ENCODE measurements at regions not wholly inside any gene's neighbourhood (a gene's known extent, or its start where the extent isn't known, plus 50 kb on each side); places are given as distances from the start of the nearest gene placed in this dataset.

DNA sequence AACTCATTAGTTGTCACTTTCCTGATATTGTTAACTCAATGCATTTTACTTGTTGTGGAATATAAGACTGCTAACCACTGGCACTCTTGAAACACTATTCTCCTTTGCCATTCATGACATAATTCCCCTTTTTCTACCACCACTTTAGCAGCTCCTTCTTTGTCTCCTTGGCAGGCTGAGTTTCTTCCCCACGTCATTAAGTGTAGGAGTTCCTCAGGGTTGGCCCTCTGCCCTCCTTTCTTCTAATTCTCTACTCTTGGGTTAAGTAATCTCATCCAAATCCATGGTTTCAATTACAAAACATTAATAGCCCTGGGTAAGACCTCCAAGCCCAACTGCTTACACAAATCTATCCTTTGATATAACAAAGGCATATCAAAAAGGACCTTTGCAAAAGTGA lies 175.1 kb downstream of the HGF start (continued):
- TF ChIP-seq, protein P1, sequence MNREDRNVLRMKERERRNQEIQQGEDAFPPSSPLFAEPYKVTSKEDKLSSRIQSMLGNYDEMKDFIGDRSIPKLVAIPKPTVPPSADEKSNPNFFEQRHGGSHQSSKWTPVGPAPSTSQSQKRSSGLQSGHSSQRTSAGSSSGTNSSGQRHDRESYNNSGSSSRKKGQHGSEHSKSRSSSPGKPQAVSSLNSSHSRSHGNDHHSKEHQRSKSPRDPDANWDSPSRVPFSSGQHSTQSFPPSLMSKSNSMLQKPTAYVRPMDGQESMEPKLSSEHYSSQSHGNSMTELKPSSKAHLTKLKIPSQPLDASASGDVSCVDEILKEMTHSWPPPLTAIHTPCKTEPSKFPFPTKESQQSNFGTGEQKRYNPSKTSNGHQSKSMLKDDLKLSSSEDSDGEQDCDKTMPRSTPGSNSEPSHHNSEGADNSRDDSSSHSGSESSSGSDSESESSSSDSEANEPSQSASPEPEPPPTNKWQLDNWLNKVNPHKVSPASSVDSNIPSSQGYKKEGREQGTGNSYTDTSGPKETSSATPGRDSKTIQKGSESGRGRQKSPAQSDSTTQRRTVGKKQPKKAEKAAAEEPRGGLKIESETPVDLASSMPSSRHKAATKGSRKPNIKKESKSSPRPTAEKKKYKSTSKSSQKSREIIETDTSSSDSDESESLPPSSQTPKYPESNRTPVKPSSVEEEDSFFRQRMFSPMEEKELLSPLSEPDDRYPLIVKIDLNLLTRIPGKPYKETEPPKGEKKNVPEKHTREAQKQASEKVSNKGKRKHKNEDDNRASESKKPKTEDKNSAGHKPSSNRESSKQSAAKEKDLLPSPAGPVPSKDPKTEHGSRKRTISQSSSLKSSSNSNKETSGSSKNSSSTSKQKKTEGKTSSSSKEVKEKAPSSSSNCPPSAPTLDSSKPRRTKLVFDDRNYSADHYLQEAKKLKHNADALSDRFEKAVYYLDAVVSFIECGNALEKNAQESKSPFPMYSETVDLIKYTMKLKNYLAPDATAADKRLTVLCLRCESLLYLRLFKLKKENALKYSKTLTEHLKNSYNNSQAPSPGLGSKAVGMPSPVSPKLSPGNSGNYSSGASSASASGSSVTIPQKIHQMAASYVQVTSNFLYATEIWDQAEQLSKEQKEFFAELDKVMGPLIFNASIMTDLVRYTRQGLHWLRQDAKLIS (CRISPR knock-in tag; IDR thresholded peaks at IDR 0.05), result no peak
- TF ChIP-seq ZNF530 (CRISPR knock-in tag; IDR thresholded peaks at IDR 0.05; ENCODE audit: low read depth) (no peak), SRSF1 (optimal IDR thresholded peaks at IDR 0.05; ENCODE audit: low read depth, low read length) (no peak)
- TF ChIP-seq, protein P2, sequence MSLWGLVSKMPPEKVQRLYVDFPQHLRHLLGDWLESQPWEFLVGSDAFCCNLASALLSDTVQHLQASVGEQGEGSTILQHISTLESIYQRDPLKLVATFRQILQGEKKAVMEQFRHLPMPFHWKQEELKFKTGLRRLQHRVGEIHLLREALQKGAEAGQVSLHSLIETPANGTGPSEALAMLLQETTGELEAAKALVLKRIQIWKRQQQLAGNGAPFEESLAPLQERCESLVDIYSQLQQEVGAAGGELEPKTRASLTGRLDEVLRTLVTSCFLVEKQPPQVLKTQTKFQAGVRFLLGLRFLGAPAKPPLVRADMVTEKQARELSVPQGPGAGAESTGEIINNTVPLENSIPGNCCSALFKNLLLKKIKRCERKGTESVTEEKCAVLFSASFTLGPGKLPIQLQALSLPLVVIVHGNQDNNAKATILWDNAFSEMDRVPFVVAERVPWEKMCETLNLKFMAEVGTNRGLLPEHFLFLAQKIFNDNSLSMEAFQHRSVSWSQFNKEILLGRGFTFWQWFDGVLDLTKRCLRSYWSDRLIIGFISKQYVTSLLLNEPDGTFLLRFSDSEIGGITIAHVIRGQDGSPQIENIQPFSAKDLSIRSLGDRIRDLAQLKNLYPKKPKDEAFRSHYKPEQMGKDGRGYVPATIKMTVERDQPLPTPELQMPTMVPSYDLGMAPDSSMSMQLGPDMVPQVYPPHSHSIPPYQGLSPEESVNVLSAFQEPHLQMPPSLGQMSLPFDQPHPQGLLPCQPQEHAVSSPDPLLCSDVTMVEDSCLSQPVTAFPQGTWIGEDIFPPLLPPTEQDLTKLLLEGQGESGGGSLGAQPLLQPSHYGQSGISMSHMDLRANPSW (CRISPR knock-in tag; IDR thresholded peaks at IDR 0.05; ENCODE audit: borderline replicate concordance), result no peak

DNA sequence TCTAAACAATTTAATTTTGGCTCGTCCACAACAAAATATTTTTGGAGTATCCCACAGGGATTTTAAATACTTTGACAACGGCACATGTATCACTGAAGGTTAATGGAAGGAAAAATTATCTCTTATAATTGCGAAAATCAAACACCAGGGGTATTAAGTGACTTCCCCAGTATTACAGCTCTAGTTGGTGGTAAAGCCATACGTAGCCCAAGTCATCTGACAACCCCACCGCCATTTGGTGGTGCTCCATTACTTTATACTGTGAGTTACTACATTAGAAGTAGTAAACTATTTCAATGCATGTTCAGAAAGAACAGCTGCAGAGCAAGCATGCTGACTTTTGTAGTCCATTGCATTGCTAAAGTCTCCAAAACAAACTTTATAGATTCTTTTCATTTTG lies 179.7 kb downstream of the HGF start:
- 7% methylated on average over 5 of the region's 5 CpGs for WGBS (ENCODE audit: low lambda C conversion rate)
- Histone ChIP-seq H3K4me3 (replicated peaks in 1 of 3; ENCODE audit: insufficient read depth in 1 of 3, low read depth in 2 of 3, low read length in 3 of 3) (no peak overlapping the region), H2AFZ (ENCODE audit: low read length) (no peak overlapping the region), H3K27me3 (ENCODE audit: control insufficient read depth in 1 of 2, insufficient read depth in 2 of 2, low read length in 2 of 2) (no peaks in the 10 kb centered on the region), H3K79me2 (ENCODE audit: insufficient read depth, low read length) (no peaks in the 10 kb centered on the region), H3K9me3 (ENCODE audit: low read length) (no peaks in the 10 kb centered on the region), H3K4me2 (ENCODE audit: low read depth, low read length) (no peak overlapping the region), H3K36me3 (replicated peaks in 1 of 2; ENCODE audit: control insufficient read depth in 1 of 2, insufficient read depth in 2 of 2, low read length in 2 of 2) (no peaks in the 10 kb centered on the region), H4K20me1 (ENCODE audit: insufficient read depth, low read length) (no peaks in the 10 kb centered on the region), H3K27ac (ENCODE audit: extremely low read length, insufficient read depth, low read length) (no peak overlapping the region), H3K4me1 (ENCODE audit: insufficient read depth, low read length) (no peaks in the 10 kb centered on the region), H3K9ac (ENCODE audit: insufficient read depth, low read depth, low read length) (no peak overlapping the region)
- ATAC-seq (no peak), DNase-seq (ENCODE audit: low spot score) (no peak), FAIRE-seq (no peak)
- no peak for TF ChIP-seq JUN (CRISPR knock-in tag; IDR thresholded peaks at IDR 0.05)
- TF ChIP-seq ZNF773 (CRISPR knock-in tag; IDR thresholded peaks at IDR 0.05; ENCODE audit: borderline replicate concordance), result no peak
- TF ChIP-seq, protein P3, sequence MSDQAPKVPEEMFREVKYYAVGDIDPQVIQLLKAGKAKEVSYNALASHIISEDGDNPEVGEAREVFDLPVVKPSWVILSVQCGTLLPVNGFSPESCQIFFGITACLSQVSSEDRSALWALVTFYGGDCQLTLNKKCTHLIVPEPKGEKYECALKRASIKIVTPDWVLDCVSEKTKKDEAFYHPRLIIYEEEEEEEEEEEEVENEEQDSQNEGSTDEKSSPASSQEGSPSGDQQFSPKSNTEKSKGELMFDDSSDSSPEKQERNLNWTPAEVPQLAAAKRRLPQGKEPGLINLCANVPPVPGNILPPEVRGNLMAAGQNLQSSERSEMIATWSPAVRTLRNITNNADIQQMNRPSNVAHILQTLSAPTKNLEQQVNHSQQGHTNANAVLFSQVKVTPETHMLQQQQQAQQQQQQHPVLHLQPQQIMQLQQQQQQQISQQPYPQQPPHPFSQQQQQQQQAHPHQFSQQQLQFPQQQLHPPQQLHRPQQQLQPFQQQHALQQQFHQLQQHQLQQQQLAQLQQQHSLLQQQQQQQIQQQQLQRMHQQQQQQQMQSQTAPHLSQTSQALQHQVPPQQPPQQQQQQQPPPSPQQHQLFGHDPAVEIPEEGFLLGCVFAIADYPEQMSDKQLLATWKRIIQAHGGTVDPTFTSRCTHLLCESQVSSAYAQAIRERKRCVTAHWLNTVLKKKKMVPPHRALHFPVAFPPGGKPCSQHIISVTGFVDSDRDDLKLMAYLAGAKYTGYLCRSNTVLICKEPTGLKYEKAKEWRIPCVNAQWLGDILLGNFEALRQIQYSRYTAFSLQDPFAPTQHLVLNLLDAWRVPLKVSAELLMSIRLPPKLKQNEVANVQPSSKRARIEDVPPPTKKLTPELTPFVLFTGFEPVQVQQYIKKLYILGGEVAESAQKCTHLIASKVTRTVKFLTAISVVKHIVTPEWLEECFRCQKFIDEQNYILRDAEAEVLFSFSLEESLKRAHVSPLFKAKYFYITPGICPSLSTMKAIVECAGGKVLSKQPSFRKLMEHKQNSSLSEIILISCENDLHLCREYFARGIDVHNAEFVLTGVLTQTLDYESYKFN (CRISPR knock-in tag; conservative IDR thresholded peaks at IDR 0.05), result no peak
- CTCF ChIA-PET (ENCODE audit: low intra/inter-chr PET ratio, low total read pairs), result no interaction called here
- intact Hi-C loops (cut with micrococcal nuclease; ENCODE audit: unreplicated experiment) (no loop called here), in situ Hi-C loops (cut with HindIII; ENCODE audit: extremely low pct_ligation_motif_present, low pct_unique_long_range_greater_than_20kb) (no loop called here)
- BruUV-seq (replicated peaks), result no TSS peak
- POLR2A ChIA-PET, result no interaction called here

All from HepG2 (cell line).